ENCODE measurements at regions not wholly inside any gene's neighbourhood (a gene's known extent, or its start where the extent isn't known, plus 50 kb on each side); places are given as distances from the start of the nearest gene placed in this dataset.

- no peak for DNase-seq
- no peak overlapping the region for H3K27ac ChIP-seq
- peaks cover 0 to 6% of the 10 kb centered on the region in 2 donors for H3K4me1 ChIP-seq
- no peaks in the 10 kb centered on the region for H3K9me3 ChIP-seq
- no peaks in the 10 kb centered on the region for H3K36me3 ChIP-seq
- intact Hi-C loops (cut with DNase I) = loop anchor here (5.0 kb wide), 1 partner anchor 614 kb away; no protein-coding TSS in a partner anchor
- no peak for TF ChIP-seq POLR2A (IDR thresholded peaks at IDR 0.05)
- no peak for TF ChIP-seq CTCF (IDR thresholded peaks at IDR 0.05)
- WGBS, 2 donors = 83 to 84% methylated on average over 6 of the region's 6 CpGs
- no peak overlapping the region for H3K4me3 ChIP-seq (replicated peaks in 1 of 3)
- no peaks in the 10 kb centered on the region for H3K27me3 ChIP-seq
Measured at GRCh38 chr2:18752667-18753422, 163.5 kb upstream of the NT5C1B start.

GRCh38 chr2:18752022-18752493 is 162.7 kb upstream of the NT5C1B start:
- Histone ChIP-seq H3K4me1 (peaks cover 0 to 6% of the 10 kb centered on the region in 2 donors), H3K27ac (peak overlapping the region in 1 of 3 donors; percentile 38), H3K27me3 (no peaks in the 10 kb centered on the region), H3K4me3 (replicated peaks in 1 of 3) (no peak overlapping the region), H3K36me3 (no peaks in the 10 kb centered on the region), H3K9me3 (no peaks in the 10 kb centered on the region)
- no peak for TF ChIP-seq CTCF (IDR thresholded peaks at IDR 0.05)
- intact Hi-C loops (cut with DNase I) = loop anchor here (5.0 kb wide), 1 partner anchor 615 kb away; no protein-coding TSS in a partner anchor
- whole genome bisulfite sequencing, 2 donors = 55 to 75% methylated on average over 10 of the region's 10 CpGs
- no peak for DNase-seq

DNA sequence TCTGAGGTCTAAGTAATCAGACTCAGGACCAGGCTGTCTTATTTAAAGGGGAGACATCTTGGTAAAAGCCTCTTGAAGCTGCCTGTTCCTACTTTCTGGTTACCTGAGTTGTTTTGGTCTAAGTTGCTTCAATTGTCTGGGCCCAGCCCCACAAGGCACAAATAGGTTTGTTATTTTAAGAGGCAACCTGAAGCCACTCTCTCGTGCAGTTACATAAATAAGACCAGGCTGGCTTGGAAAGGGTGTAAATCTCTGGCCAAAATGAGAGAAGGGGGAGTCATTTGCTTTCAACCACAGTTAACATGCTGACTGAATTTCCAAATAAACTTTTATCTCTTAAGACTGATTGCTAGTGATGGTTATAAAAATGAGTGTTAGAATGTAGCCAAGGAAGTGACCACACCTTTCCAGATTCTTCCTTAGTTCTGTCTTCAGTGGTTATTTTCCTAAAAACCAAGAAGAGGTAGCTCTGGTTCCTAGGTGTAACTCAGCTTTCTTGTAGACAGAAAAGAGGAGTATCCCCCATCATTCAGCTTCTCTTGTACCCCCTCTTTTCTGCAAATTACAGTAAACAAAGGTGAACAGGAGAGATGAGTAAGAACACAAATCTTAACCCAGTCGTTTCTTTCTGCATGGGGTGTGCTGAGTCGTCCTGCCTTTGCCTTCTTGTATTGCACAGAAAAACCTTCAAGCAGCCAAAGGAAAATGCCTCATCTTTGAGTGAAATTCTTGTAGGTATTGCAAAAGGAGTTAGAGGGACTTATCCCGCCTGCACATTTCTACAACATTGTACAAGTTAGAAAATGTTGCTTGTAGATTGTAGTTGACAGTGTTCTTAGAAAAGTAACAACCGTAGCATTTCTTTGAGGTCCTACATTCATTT is 161.5 kb upstream of the NT5C1B start:
- no peak for DNase-seq
- Histone ChIP-seq H3K4me1 (peaks cover 0 to 6% of the 10 kb centered on the region in 2 donors), H3K36me3 (no peaks in the 10 kb centered on the region), H3K4me3 (replicated peaks in 1 of 3) (no peak overlapping the region), H3K9me3 (no peaks in the 10 kb centered on the region), H3K27me3 (no peaks in the 10 kb centered on the region), H3K27ac (no peak overlapping the region)
- intact Hi-C loops (cut with DNase I) = loop anchor here (5.0 kb wide), 1 partner anchor 616 kb away; no protein-coding TSS in a partner anchor
- 58 to 65% methylated on average over 5 of the region's 5 CpGs for WGBS, 2 donors
- TF ChIP-seq CTCF (IDR thresholded peaks at IDR 0.05) (no peak), POLR2A (IDR thresholded peaks at IDR 0.05) (no peak)

DNA sequence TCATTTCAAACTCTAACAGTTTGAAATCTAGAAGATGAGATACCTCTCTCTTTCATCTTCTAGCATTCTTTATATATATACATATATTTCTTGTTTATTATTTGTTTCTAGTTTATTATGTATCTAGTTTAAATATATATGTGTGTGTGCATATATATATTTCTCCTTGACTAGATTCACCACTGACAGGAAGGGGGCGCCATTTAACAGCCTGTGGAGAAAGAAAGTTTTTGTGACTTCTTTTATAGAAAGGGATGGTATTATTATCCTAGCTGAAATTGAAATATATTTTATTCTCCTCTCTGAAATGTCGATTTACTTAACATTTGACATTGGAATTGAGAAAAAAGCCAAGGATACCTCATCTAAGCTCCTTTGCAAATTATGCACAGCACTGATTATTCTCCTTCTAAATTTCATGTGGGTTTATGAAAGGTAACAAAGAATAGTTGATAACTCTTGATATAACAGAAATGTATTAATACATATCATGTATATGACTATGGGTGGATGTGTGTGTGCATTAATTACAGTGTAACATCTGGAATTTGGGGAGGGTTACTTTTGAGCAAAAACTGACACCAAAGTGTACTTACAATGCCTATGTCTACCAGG is 160.7 kb upstream of the NT5C1B start:
- Histone ChIP-seq H3K27me3 (no peaks in the 10 kb centered on the region), H3K36me3 (no peaks in the 10 kb centered on the region), H3K4me1 (peaks cover 0 to 6% of the 10 kb centered on the region in 2 donors), H3K27ac (no peak overlapping the region), H3K9me3 (no peaks in the 10 kb centered on the region), H3K4me3 (replicated peaks in 1 of 3) (no peak overlapping the region)
- peak; percentile 50 to 62 for DNase-seq
- intact Hi-C loops (cut with DNase I) = loop anchor here (5.0 to 10.0 kb wide), 2 partner anchors 617 to 1115 kb away; no protein-coding TSS in a partner anchor
- TF ChIP-seq POLR2A (IDR thresholded peaks at IDR 0.05) (no peak), CTCF (IDR thresholded peaks at IDR 0.05) (peak; percentile 41 to 88 (median 72))
- 2 to 5% methylated on average over 2 of the region's 2 CpGs for WGBS, 2 donors

All from thyroid gland (tissue), 4 donors.